ENCODE measurements at regions not wholly inside any gene's neighbourhood (a gene's known extent, or its start where the extent isn't known, plus 50 kb on each side); places are given as distances from the start of the nearest gene placed in this dataset.

- no peak overlapping the region for H3K27ac ChIP-seq
- DNase-seq (ENCODE audit: low read depth in 1 of 2, low spot score in 1 of 2), result no peak
- ATAC-seq, result no peak
- H3K4me3 ChIP-seq, result no peak overlapping the region
- no peaks in the 10 kb centered on the region for H3K4me1 ChIP-seq
- ChIA-PET CTCF (interaction anchor here (0.8 kb wide), 1 partner anchor 8 kb away, joined by 3 read pairs; no protein-coding TSS in a partner anchor), POLR2A (no interaction called here)
- H3K4me2 ChIP-seq, result no peak overlapping the region
- 30% methylated on average over 4 of the region's 4 CpGs for WGBS (ENCODE audit: missing lambda C conversion rate)
- no peaks in the 10 kb centered on the region for H3K9me3 ChIP-seq
- FAIRE-seq, result no peak
- TF ChIP-seq HDAC2 (IDR thresholded peaks at IDR 0.05) (no peak), ZSCAN20 (CRISPR knock-in tag; IDR thresholded peaks at IDR 0.05) (no peak), KDM5A (IDR thresholded peaks at IDR 0.05) (no peak), MAFK (IDR thresholded peaks at IDR 0.05; ENCODE audit: partially characterized antibody) (no peak), CTCF (IDR thresholded peaks at IDR 0.05) (no peak), GATA3 (IDR thresholded peaks at IDR 0.05; ENCODE audit: borderline replicate concordance) (no peak), RARB (CRISPR knock-in tag; IDR thresholded peaks at IDR 0.05) (no peak), REST (IDR thresholded peaks at IDR 0.05) (no peak)
Observed at GRCh38 chr5:36364473-36364872, 62.8 kb upstream of the RANBP3L start.

DNA sequence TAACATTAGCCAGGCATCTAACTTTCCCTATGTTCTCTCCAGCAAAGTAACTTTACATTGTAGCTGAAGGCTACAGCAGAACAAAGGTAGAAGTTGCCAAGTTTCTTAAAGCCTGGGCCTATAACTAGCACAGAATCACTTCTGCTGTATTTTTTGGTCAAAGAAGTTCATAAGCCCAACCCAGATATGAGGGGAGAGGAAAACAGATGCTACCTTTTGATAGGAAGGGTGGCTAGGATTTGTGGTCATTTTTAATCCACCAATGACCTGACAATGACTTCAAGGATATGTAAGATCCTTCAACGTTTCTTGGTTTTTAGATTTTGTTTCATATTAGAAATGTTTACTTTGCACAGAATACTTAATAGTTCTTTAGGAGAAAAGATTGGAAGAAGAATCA, 64.2 kb upstream of the RANBP3L start:
- Histone ChIP-seq H3K4me1 (no peaks in the 10 kb centered on the region), H3K27ac (no peak overlapping the region), H3K4me2 (no peak overlapping the region), H3K4me3 (no peak overlapping the region), H3K9me3 (no peaks in the 10 kb centered on the region)
- WGBS (ENCODE audit: missing lambda C conversion rate), result 0% methylated on average over 1 of the region's 1 CpG
- ChIA-PET POLR2A (no interaction called here), CTCF (no interaction called here)
- ATAC-seq, result no peak
- TF ChIP-seq USF2 (IDR thresholded peaks at IDR 0.05) (no peak), EHMT2 (IDR thresholded peaks at IDR 0.05; ENCODE audit: low read depth) (no peak)
- no peak for FAIRE-seq
- DNase-seq (ENCODE audit: low read depth in 1 of 2, low spot score in 1 of 2), result no peak

- Histone ChIP-seq H3K4me3 (no peak overlapping the region), H3K9me3 (no peaks in the 10 kb centered on the region), H3K4me1 (no peaks in the 10 kb centered on the region), H3K27ac (no peak overlapping the region), H3K4me2 (no peak overlapping the region)
- DNase-seq (ENCODE audit: low read depth in 1 of 2, low spot score in 1 of 2) (no peak), FAIRE-seq (no peak), ATAC-seq (no peak)
- POLR2A ChIA-PET, result no interaction called here
- no peak for TF ChIP-seq CHD2 (IDR thresholded peaks at IDR 0.05; ENCODE audit: low read length, partially characterized antibody)
- TF ChIP-seq HOXB13 (CRISPR knock-in tag; IDR thresholded peaks at IDR 0.05; ENCODE audit: low read depth), result no peak
- TF ChIP-seq RAD21 (conservative IDR thresholded peaks at IDR 0.05 in 1 of 2, IDR thresholded peaks at IDR 0.05 in 1 of 2), result no peak
- TF ChIP-seq USF2 (IDR thresholded peaks at IDR 0.05), result no peak
- TF ChIP-seq HOXA7 (CRISPR knock-in tag; IDR thresholded peaks at IDR 0.05), result no peak
- 17% methylated on average over 1 of the region's 1 CpG for WGBS (ENCODE audit: missing lambda C conversion rate)
- CTCF ChIA-PET, result interaction anchor here (0.9 to 1.2 kb wide), 3 partner anchors 11 to 61 kb away, joined by 3 to 4 read pairs (median 3); no protein-coding TSS in a partner anchor
Observed at GRCh38 chr5:36366883-36367282, 65.2 kb upstream of the RANBP3L start.
